HG03097 (cell line): ENCODE measurements at regions not wholly inside any gene's neighbourhood (a gene's known extent, or its start where the extent isn't known, plus 50 kb on each side); places are given as distances from the start of the nearest gene placed in this dataset.
"Not testable (repeated sequence)": the region's sequence is repeated elsewhere in the genome, so short reads cannot be mapped to it uniquely, and the experiment has no call there.

Experiments used
- ATAC-seq: cut with Tn5 transposase; IDR thresholded peaks from one replicate; pipeline ENCODE4 v1.9.1; 2021; ENCODE audit not compliant: unreplicated experiment, low FRiP score

DNA sequence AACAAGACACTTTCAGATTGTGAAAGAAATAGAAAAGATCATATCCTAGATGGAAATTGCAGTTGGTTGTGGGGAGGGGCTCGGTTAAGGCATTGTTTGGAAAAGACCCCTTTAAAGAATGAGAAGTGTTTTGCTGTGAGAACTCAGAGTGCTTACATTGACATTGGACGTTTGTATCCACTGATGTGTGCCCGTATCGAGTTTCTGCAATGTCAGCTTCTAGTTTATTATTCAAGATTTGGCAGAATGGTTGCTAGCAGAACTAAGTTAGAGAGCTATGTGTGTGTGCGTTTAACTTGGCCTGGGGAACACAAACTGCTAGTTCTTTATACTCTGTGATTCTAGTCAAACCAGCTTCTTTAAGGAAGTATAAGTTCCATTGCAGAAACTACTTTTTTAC, 2702.5 kb downstream of the PCDH7 start:
- ATAC-seq: no peak

GRCh38 chr4:33425936-33426335, 2705.8 kb downstream of the PCDH7 start:
- no peak for ATAC-seq

DNA sequence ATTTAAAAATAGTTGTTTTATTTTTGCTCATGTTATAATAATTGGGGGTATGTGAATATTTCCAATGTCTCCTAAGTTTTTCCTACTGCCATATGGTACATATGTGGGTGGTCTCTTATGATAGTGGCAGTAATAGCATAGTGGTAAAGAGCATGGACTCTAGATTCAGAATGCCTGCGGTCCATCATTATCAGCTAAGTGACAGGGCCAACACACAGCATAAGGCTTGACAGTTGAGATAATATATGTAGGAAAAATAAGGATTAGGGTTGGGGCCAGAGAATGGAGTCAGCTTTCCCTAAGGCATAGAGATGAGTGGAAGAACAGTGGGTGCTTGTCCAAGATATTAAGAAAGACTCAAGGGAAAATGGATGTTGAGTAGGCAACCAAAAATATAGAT, 2707.5 kb downstream of the PCDH7 start:
- ATAC-seq: no peak

GRCh38 chr4:33429971-33430370, 2709.8 kb downstream of the PCDH7 start:
- no peak for ATAC-seq

DNA sequence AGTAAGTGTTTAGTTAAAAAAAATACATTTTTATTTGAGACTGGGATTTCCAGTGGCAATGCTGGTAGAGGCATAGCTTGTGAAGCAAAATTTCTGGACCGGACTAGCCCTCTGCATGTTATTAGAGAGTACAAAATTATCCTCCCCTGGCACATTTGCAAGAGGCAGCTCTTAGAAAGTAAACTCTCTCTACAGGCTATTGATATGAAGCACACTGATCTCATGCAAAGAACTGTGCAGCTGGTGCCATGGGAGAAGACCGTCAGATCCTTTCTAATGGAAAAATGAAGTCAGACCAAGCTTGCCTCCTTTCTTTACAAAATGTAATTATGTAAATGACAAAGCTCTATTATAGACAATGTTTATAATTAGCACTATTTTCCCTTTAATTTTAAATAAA, 2717.2 kb downstream of the PCDH7 start:
- ATAC-seq: no peak

DNA sequence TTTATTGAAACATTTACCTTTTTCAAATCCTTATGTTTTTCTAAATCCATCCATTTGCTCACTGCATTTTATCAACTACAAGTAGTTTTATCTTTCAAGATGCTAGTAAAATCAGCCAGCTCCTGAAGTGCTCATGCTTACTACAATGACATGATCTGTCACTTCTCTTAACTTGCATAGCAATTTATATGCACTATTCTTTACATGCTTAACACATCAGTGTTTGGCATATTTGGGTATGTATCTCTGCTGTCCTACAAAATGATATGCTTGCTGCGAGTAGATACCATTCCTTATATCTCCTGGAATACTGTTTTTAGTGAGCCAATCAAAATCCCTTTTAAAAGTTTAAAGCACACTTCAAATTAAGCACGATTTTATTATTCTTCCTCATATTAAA, 2726.8 kb downstream of the PCDH7 start:
- ATAC-seq: no peak

DNA sequence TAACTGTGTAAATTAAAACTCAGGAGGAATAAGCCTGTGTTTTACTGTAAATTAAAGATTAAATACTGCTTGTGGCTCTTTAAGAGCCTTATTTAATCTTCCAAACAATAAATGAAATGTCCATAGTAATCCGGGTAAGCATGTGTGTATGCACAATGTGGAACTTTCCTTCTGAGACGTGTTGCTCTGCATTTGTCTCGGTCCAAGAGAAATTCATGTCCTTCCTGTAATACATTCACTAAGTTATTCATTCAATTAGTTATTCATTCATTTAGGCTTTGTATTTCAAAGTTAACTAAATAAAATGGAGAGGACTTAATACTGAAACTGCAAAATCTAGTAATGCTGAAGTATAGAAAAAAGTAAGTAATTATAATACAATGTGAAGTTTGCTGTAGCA, 2728.8 kb downstream of the PCDH7 start:
- no peak for ATAC-seq

DNA sequence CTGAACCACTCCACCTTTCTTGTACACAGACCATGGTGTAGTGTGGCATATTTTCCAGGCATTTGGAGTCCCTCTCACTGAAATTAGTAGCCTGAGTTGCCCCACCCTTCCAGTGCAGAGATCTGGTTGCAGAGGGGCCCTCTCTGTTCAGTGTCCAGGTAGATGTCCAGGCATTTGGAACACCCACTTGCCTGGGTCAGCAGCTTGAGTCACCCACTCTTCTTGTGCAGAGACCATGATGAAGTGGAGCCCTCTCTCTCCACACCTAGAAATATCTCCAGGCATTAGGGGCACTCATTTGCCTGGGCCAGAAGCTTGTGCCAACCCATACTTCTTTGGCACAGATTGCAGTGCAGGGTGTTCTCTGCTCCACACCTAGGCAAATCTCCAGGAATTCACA, 2733.3 kb downstream of the PCDH7 start:
- ATAC-seq: no peak

- ATAC-seq: no peak
Observed at GRCh38 chr4:33453916-33454315, 2733.7 kb downstream of the PCDH7 start.

DNA sequence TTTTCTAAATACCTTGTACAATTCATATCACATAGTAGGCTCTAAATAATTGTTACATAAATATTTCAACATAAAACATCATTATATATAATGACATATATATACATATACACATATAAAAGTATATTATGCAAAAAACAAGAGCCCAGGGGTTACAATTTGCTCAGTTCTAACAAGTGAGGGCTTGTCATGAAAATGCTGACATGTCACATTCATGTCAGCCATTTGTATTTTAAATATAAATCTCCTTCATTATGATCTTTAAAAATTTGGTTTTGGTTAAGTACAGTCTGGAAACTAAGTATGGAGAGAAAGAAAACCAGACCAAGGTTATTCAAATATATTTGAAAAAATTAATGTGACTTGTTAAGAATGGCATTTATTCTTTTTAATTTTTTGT, 2745.4 kb downstream of the PCDH7 start:
- no peak for ATAC-seq

DNA sequence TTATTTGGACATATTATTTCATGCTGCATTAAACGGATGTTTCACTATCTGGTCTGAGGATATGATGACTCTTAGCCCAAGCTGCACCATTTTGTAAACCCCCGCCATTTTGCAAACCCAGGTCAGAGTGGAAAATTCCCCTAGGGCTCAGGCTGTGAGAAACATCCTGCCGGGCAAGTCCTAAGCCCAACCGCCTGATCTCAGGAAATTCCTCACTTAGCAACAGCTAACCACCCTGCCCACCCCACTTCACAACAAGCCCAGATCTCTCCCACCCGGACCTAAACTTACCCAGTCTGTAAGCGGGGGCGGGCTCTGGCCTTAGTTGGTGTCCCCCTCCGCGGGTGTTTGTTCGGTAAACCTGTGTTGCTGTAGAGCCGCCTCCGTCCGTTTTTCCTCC, 2747.1 kb downstream of the PCDH7 start:
- no peak for ATAC-seq

DNA sequence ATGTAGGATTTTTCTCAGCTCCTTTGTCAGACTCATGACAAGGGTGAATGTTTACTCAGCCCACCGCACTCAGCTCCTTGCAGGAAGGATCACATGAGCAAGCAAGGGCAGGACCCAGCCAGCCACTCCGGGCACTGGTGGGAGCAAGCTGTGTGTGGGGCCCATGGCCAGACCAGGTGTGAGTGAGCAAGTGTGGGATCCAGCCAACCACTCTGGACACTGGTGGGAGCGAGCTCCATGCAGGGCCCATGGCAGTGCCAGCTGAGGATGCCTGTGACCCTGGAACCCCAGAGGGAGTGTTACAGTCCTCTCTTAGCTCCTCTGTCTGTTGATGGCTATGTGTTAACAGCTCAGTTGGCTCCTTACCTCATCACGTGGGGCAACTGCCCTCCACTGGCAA, 2750.6 kb downstream of the PCDH7 start:
- ATAC-seq: no peak

DNA sequence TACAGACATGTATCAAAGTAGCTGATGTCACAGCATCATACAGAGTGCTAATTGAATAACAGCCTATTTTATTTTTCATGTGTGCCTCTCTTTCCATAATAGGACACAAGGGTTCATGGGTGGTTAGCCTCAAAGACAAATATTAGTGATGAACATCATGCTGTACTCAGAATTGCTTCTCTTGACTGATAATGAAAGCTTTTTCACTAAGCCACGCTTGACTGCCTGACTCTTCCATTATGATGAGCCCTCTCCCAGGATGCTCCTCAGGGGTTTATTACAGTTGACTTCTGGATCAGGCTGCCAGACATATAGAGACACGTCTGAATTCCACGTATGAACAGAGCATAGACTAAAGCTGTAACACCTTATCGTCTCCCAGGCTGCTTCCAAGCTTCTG, 2757.5 kb downstream of the PCDH7 start:
- no peak for ATAC-seq

DNA sequence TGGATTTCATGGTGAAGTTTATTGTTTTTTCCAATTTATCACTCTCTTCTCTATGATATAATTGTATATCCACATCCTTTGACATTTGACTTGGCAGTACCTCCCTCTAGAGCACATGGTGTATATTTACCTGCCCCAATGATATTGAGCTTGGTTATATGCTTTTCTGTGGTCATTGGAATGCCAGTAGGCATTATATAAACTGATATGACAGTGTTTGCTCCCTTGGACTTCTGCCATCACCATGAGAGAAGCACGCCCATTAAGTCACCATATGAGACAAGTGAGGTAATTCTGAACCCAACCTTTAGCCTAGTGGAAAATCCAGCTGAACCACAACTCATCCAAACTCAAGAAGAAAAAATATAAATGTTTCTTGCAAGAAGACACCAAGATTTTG, 2761.5 kb downstream of the ARAP2 start:
- no peak for ATAC-seq

DNA sequence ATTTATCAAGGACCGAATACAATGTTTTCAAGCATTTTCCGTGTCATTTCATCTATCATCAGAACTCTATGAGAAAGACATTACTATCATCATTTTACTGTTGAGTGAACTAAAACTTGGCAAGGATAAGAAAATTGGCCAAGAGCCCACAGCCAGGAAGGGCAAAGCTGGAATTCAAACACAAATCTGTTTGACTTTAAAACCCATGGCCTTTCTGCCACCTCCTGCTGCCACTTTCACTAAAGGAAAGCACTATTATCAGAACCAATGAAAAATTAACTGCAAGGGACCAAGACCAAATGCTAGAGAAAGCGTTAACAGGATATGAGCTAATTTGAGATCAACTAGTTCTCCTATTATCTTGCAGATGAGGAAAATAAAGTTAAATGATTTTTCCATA, 2759.2 kb downstream of the ARAP2 start:
- no peak for ATAC-seq

GRCh38 chr4:33493231-33493630, 2751.1 kb downstream of the ARAP2 start:
- no peak for ATAC-seq

- no peak for ATAC-seq
Observed at GRCh38 chr4:33494150-33494549, 2750.2 kb downstream of the ARAP2 start.

GRCh38 chr4:33501587-33501986, 2742.7 kb downstream of the ARAP2 start:
- not testable (repeated sequence) for ATAC-seq

- ATAC-seq: no peak
Observed at GRCh38 chr4:33512397-33512796, 2731.9 kb downstream of the ARAP2 start.

DNA sequence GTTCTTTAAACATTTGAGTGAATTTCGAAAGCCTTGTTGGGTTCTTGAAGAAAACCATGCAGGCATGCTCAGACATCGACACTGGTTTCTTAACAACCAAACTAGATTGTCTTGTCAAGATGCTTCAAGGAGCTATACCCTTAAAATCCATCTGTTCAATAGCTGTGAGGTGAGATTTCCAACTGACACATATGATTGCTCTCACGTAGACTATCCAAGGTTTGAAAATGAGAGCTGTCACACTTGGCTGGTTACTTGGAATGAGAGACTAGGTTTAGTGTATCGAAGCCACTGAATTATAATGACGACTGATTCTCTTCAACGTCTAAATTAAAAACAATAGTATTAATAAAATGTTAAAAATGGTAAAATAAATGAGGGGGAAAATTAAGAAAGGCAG, 2725.5 kb downstream of the ARAP2 start:
- no peak for ATAC-seq

GRCh38 chr4:33532821-33533220, 2711.5 kb downstream of the ARAP2 start:
- no peak for ATAC-seq

GRCh38 chr4:33536898-33537297, 2707.4 kb downstream of the ARAP2 start:
- no peak for ATAC-seq

GRCh38 chr4:33537527-33537926, 2706.8 kb downstream of the ARAP2 start:
- no peak for ATAC-seq
